B cell (primary cell): ENCODE measurements at regions not wholly inside any gene's neighbourhood (a gene's known extent, or its start where the extent isn't known, plus 50 kb on each side); places are given as distances from the start of the nearest gene placed in this dataset.

Source experiments
- ATAC-seq: fragments of 200-7000 bp; cut with Tn5 transposase; one replicate; pipeline ENCODE4 v1.10.0; 2021; ENCODE audit warnings: low read depth, mild to moderate bottlenecking, moderate number of reproducible peaks, moderate library complexity
- CTCF ChIA-PET: fragments of 350-600 bp; sonication (Branson Sonifier 250); formaldehyde crosslinking; loops from one replicate; lab custom pipeline; 2021; ENCODE audit warnings: antibody characterized with exemption, inconsistent platforms; lab: Charles Lee
- POLR2A ChIA-PET: fragments of 350-600 bp; sonication (Branson Sonifier 250); formaldehyde crosslinking; loops from one replicate; lab custom pipeline; 2021; ENCODE audit warnings: antibody characterized with exemption; lab: Charles Lee
- DNase-seq: peaks from one replicate; pipeline ENCODE4 v3.0.0; 2013
- H2AFZ ChIP-seq: 2 replicates; pipeline ENCODE4 v1.6.1; 2012; ENCODE audit warnings: mild to moderate bottlenecking, low read depth, low read length; ENCODE audit not compliant: insufficient read depth, poor library complexity, severe bottlenecking
- H3K27ac ChIP-seq, 2 donors: 1 replicate in 1 of 2; 2 replicates in 1 of 2; pipeline ENCODE4 v1.5.1; 2012 to 2013; ENCODE audit warnings: low read length in 2 of 2, mild to moderate bottlenecking in 2 of 2, moderate library complexity in 1 of 2
- H3K27me3 ChIP-seq, 4 experiments: fragments of 200-600 bp in 1 of 4; sonication (generic) in 1 of 4; replicated peaks in 1 of 4; 1 replicate in 2 of 4; 2 replicates in 2 of 4; pipeline versions ENCODE4 v1.6.1 to v1.7.0; 2013 to 2016; ENCODE audit warnings: low read length in 3 of 4, mild to moderate bottlenecking in 2 of 4, mixed read lengths in 1 of 4, moderate library complexity in 1 of 4; ENCODE audit not compliant: insufficient read depth in 4 of 4, control insufficient read depth in 3 of 4; ENCODE audit errors: control extremely low read depth in 1 of 4
- H3K36me3 ChIP-seq, 2 experiments: replicated peaks in 1 of 2; 1 replicate in 1 of 2; 2 replicates in 1 of 2; pipeline versions ENCODE4 v1.6.1 to v1.7.1; 2013; ENCODE audit warnings: low read length in 1 of 2; ENCODE audit not compliant: insufficient read depth in 2 of 2, control insufficient read depth in 1 of 2; ENCODE audit errors: control extremely low read depth in 1 of 2, extremely low read depth in 1 of 2
- H3K4me1 ChIP-seq, 2 donors: fragments of 200-600 bp in 1 of 2; sonication (generic) in 1 of 2; 1 replicate in 1 of 2; 2 replicates in 1 of 2; pipeline versions ENCODE4 v1.5.1 to v1.6.1; 2013 to 2017; ENCODE audit warnings: low read length in 2 of 2; ENCODE audit not compliant: control insufficient read depth in 2 of 2, insufficient read depth in 2 of 2
- H3K4me2 ChIP-seq: replicated peaks from 2 replicates; pipeline ENCODE3; 2012; ENCODE audit warnings: mild to moderate bottlenecking, low read depth, low read length; ENCODE audit not compliant: poor library complexity, severe bottlenecking
- H3K4me3 ChIP-seq, 5 experiments: fragments of 200-600 bp in 1 of 5; sonication (generic) in 1 of 5; 1 replicate in 3 of 5; 2 replicates in 2 of 5; pipeline versions ENCODE4 v1.5.1 to v1.7.0; 2011 to 2016; ENCODE audit warnings: low read length in 4 of 5, mild to moderate bottlenecking in 4 of 5, low read depth in 2 of 5, control low read depth in 1 of 5, moderate library complexity in 1 of 5; ENCODE audit not compliant: insufficient read depth in 1 of 5; ENCODE audit errors: control extremely low read depth in 1 of 5, extremely low read depth in 1 of 5
- H3K79me2 ChIP-seq: fragments of 200-600 bp; sonication (generic); one replicate; pipeline ENCODE4 v1.6.0; 2016; ENCODE audit warnings: low read length; ENCODE audit not compliant: control insufficient read depth, insufficient read depth
- H3K9ac ChIP-seq: fragments of 200-600 bp; sonication (generic); 2 replicates; pipeline ENCODE4 v1.6.1; 2017; ENCODE audit warnings: mild to moderate bottlenecking, low read length, moderate library complexity
- H3K9me3 ChIP-seq, 3 donors: one replicate each; pipeline versions ENCODE4 v1.6.1 to v1.7.1; 2013; ENCODE audit warnings: low read length in 2 of 3; ENCODE audit not compliant: control insufficient read depth in 2 of 3, insufficient read depth in 1 of 3; ENCODE audit errors: control extremely low read depth in 1 of 3
- H4K20me1 ChIP-seq: 2 replicates; pipeline ENCODE4 v1.6.0; 2012; ENCODE audit warnings: mild to moderate bottlenecking, low read length; ENCODE audit not compliant: insufficient read depth, control insufficient read depth, poor library complexity, severe bottlenecking
- H3K27ac Mint-ChIP-seq: one replicate; pipeline ENCODE4 v1.8.0; 2021; ENCODE audit warnings: mixed read lengths
- H3K27me3 Mint-ChIP-seq: one replicate; pipeline ENCODE4 v1.8.0; 2021; ENCODE audit warnings: mixed read lengths
- H3K4me1 Mint-ChIP-seq: one replicate; pipeline ENCODE4 v1.8.0; 2021; ENCODE audit warnings: mixed read lengths
- H3K4me3 Mint-ChIP-seq: one replicate; pipeline ENCODE4 v1.8.0; 2021; ENCODE audit warnings: mixed read lengths
- H3K9me3 Mint-ChIP-seq: one replicate; pipeline ENCODE4 v1.8.0; 2022; ENCODE audit warnings: mixed read lengths; ENCODE audit not compliant: insufficient read depth
- EZH2 ChIP-seq: IDR thresholded peaks from 2 replicates; pipeline ENCODE4 v1.6.1; 2012; ENCODE audit warnings: borderline replicate concordance, low read depth, mild to moderate bottlenecking, moderate library complexity, low read length; ENCODE audit not compliant: insufficient read depth, poor library complexity, severe bottlenecking
- WGBS: methylation state at CpG from one replicate; pipeline ENCODE4 v1.1.5; 2013; ENCODE audit warnings: missing lambda C conversion rate; ENCODE audit not compliant: insufficient coverage; 5-methylcytosine and 5-hydroxymethylcytosine counted together
- intact Hi-C: fragments of 100-400 bp; cut with micrococcal nuclease; formaldehyde crosslinking; loops from one replicate; pipeline ENCODE4 v1.10.0; 2022
- TF ChIP-seq, protein P1 (sequence below): fragments of 200-600 bp; IDR thresholded peaks from one replicate; pipeline ENCODE4 v1.8.0; 2022; ENCODE audit warnings: antibody characterized with exemption, mild to moderate bottlenecking

DNA sequence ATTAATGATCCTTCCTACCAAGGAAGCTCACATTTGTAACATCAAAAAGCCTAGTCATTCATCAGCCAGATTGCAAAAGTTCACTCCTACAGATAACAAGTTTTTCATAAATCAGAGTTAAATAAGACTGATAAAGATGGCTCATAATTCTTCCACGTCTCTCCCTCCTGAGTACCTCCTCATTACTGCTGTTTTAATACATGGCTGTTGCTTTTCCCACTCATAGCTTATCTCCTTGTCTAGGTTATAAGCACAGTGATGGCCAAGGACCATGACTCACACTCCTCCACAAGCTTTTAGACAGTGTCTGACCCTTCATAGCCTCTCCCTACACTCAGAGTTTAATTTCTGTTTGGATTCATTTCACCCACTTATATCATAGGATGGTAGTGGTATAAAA is 100.9 kb upstream of the MON1B start:
- H3K79me2 ChIP-seq = no peaks in the 10 kb centered on the region
- H3K9me3 ChIP-seq = no peaks in the 10 kb centered on the region
- H2AFZ ChIP-seq = no peak overlapping the region
- Mint-ChIP-seq H3K27me3 (no peaks in the 10 kb centered on the region), H3K4me3 (no peak overlapping the region), H3K9me3 (no peaks in the 10 kb centered on the region), H3K4me1 (no peaks in the 10 kb centered on the region), H3K27ac (no peak overlapping the region)
- ChIA-PET CTCF (no interaction called here), POLR2A (no interaction called here)
- H3K9ac ChIP-seq = no peak overlapping the region
- H3K4me3 ChIP-seq = no peak overlapping the region
- DNase-seq (no peak), ATAC-seq (no peak)
- no peak overlapping the region for H3K4me2 ChIP-seq
- intact Hi-C loops = no loop called here
- H3K27me3 ChIP-seq = no peaks in the 10 kb centered on the region
- H3K27ac ChIP-seq = no peak overlapping the region
- no peaks in the 10 kb centered on the region for H3K36me3 ChIP-seq
- no peaks in the 10 kb centered on the region for H3K4me1 ChIP-seq
- no peaks in the 10 kb centered on the region for H4K20me1 ChIP-seq
- WGBS = 86% methylated on average over 1 of the region's 1 CpG
- TF ChIP-seq EZH2 = no peak
- TF ChIP-seq, protein P1, sequence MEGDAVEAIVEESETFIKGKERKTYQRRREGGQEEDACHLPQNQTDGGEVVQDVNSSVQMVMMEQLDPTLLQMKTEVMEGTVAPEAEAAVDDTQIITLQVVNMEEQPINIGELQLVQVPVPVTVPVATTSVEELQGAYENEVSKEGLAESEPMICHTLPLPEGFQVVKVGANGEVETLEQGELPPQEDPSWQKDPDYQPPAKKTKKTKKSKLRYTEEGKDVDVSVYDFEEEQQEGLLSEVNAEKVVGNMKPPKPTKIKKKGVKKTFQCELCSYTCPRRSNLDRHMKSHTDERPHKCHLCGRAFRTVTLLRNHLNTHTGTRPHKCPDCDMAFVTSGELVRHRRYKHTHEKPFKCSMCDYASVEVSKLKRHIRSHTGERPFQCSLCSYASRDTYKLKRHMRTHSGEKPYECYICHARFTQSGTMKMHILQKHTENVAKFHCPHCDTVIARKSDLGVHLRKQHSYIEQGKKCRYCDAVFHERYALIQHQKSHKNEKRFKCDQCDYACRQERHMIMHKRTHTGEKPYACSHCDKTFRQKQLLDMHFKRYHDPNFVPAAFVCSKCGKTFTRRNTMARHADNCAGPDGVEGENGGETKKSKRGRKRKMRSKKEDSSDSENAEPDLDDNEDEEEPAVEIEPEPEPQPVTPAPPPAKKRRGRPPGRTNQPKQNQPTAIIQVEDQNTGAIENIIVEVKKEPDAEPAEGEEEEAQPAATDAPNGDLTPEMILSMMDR = no peak

DNA sequence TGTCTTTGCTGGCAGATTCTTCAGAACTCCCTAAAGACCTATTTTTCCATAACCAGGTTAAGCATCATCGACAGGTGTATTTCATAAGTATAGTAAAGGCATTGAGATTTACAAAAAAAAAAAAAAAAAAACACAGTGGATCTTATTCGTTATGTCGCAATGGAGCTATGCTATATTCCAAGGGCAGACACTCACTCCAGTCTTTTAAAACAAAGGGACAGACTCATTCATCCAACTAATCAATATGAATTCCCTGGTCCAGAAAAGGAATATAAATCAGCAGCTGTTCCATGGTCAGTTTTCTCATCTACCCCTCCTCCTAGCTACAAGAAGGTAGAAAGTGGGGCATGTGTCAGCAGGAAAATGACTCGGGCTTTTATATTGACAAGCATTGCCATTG is 97.7 kb upstream of the MON1B start:
- Histone ChIP-seq H3K27me3 (no peaks in the 10 kb centered on the region), H3K9ac (no peak overlapping the region), H3K36me3 (no peaks in the 10 kb centered on the region), H2AFZ (no peak overlapping the region), H3K4me3 (no peak overlapping the region), H3K27ac (no peak overlapping the region), H3K79me2 (no peaks in the 10 kb centered on the region), H3K4me1 (no peaks in the 10 kb centered on the region), H3K4me2 (no peak overlapping the region), H4K20me1 (no peaks in the 10 kb centered on the region), H3K9me3 (no peaks in the 10 kb centered on the region)
- Mint-ChIP-seq H3K4me3 (no peak overlapping the region), H3K4me1 (no peaks in the 10 kb centered on the region), H3K9me3 (no peaks in the 10 kb centered on the region), H3K27ac (no peak overlapping the region), H3K27me3 (no peaks in the 10 kb centered on the region)
- intact Hi-C loops = no loop called here
- DNase-seq (no peak), ATAC-seq (no peak)
- ChIA-PET CTCF (no interaction called here), POLR2A (no interaction called here)
- TF ChIP-seq, protein P1 = no peak
- TF ChIP-seq EZH2 = no peak
- 100% methylated on average over 1 of the region's 4 CpGs for WGBS
